A673 (cell line): ENCODE measurements at regions not wholly inside any gene's neighbourhood (a gene's known extent, or its start where the extent isn't known, plus 50 kb on each side); places are given as distances from the start of the nearest gene placed in this dataset.

ENCODE experiments used
- BruUV-seq: library from RNA; stranded (reverse); fragments of 400-500 nt; replicated peaks from 2 replicates; lab custom pipeline; 2021; lab: Mats Ljungman, UMichigan
- CTCF ChIA-PET: fragments of 300-600 bp; sonication (Branson Sonifier 250); formaldehyde crosslinking; loops from one replicate; lab custom pipeline; 2022; ENCODE audit warnings: antibody characterized with exemption; lab: Charles Lee
- POLR2A ChIA-PET: fragments of 300-600 bp; sonication (Branson Sonifier 250); formaldehyde crosslinking; loops from one replicate; lab custom pipeline; 2022; ENCODE audit warnings: antibody characterized with exemption; ENCODE audit not compliant: low non-redundant PET; lab: Charles Lee
- DNase-seq: peaks from one replicate; pipeline ENCODE4 v3.0.0-alpha.2; 2015; ENCODE audit warnings: low spot score
- H3K27ac ChIP-seq: fragments of 200-600 bp; sonication (generic); 2 replicates; pipeline ENCODE4 v1.5.1; 2016; ENCODE audit warnings: mixed run types, low read depth, mild to moderate bottlenecking, mixed read lengths, antibody characterized with exemption, low read length; ENCODE audit not compliant: poor library complexity, severe bottlenecking
- H3K27me3 ChIP-seq: fragments of 200-600 bp; sonication (generic); replicated peaks from 2 replicates; pipeline ENCODE4 v1.6.1; 2017; ENCODE audit warnings: mixed run types, low read depth, mild to moderate bottlenecking, mixed read lengths, antibody characterized with exemption, low read length; ENCODE audit not compliant: insufficient read depth, poor library complexity
- H3K36me3 ChIP-seq: fragments of 200-600 bp; sonication (generic); 2 replicates; pipeline ENCODE4 v1.6.1; 2016; ENCODE audit warnings: mixed run types, mild to moderate bottlenecking, mixed read lengths, antibody characterized with exemption, low read length; ENCODE audit not compliant: insufficient read depth, poor library complexity, severe bottlenecking
- H3K4me1 ChIP-seq: fragments of 200-600 bp; sonication (generic); 2 replicates; pipeline ENCODE4 v1.6.1; 2017; ENCODE audit warnings: mixed run types, mild to moderate bottlenecking, mixed read lengths, antibody characterized with exemption, low read length; ENCODE audit not compliant: insufficient read depth, poor library complexity, severe bottlenecking
- H3K4me3 ChIP-seq: fragments of 200-600 bp; sonication (generic); 2 replicates; pipeline ENCODE4 v1.5.1; 2016; ENCODE audit warnings: low read depth, mixed run types, mild to moderate bottlenecking, mixed read lengths, low read length; ENCODE audit not compliant: poor library complexity, severe bottlenecking
- H3K9me3 ChIP-seq: fragments of 200-600 bp; sonication (generic); 2 replicates; pipeline ENCODE4 v1.6.1; 2016; ENCODE audit warnings: mixed run types, low read depth, mild to moderate bottlenecking, mixed read lengths, antibody characterized with exemption, low read length; ENCODE audit not compliant: poor library complexity, severe bottlenecking
- CTCF ChIP-seq: fragments of 300-800, 200-600 bp; sonication (generic); conservative IDR thresholded peaks from 2 replicates; pipeline ENCODE4 v1.5.1; 2017; ENCODE audit warnings: low read depth, mild to moderate bottlenecking, antibody characterized with exemption, low read length, moderate library complexity, mixed read lengths
- EZH2 ChIP-seq: fragments of 200-600 bp; sonication (generic); IDR thresholded peaks from 2 replicates; pipeline ENCODE4 v1.6.1; 2017; ENCODE audit warnings: borderline replicate concordance, low read depth, mild to moderate bottlenecking, mixed read lengths, antibody characterized with exemption, low read length; ENCODE audit not compliant: poor library complexity, severe bottlenecking
- intact Hi-C: fragments of 100-400 bp; cut with micrococcal nuclease; formaldehyde crosslinking; loops from one replicate; pipeline ENCODE4 v1.10.0; 2022; ENCODE audit not compliant: unreplicated experiment

GRCh38 chr1:41293779-41294178, 51.7 kb upstream of the SCMH1 start:
- BruUV-seq: no TSS peak
- DNase-seq: no peak
- H3K36me3 ChIP-seq: no peaks in the 10 kb centered on the region
- ChIA-PET CTCF (no interaction called here), POLR2A (no interaction called here)
- peaks cover 9% of the 10 kb centered on the region for H3K27me3 ChIP-seq
- no peak for TF ChIP-seq CTCF
- TF ChIP-seq EZH2: no peak
- no peak overlapping the region for H3K27ac ChIP-seq
- H3K4me1 ChIP-seq: no peaks in the 10 kb centered on the region
- H3K4me3 ChIP-seq: no peak overlapping the region
- no peaks in the 10 kb centered on the region for H3K9me3 ChIP-seq
- intact Hi-C loops: no loop called here
